ENCODE measurements at regions not wholly inside any gene's neighbourhood (a gene's known extent, or its start where the extent isn't known, plus 50 kb on each side); places are given as distances from the start of the nearest gene placed in this dataset.
A peak's percentile ranks its signal among the peaks of the same experiment; 100 is the strongest.
"Not testable (repeated sequence)": the region's sequence is repeated elsewhere in the genome, so short reads cannot be mapped to it uniquely, and the experiment has no call there.

DNA sequence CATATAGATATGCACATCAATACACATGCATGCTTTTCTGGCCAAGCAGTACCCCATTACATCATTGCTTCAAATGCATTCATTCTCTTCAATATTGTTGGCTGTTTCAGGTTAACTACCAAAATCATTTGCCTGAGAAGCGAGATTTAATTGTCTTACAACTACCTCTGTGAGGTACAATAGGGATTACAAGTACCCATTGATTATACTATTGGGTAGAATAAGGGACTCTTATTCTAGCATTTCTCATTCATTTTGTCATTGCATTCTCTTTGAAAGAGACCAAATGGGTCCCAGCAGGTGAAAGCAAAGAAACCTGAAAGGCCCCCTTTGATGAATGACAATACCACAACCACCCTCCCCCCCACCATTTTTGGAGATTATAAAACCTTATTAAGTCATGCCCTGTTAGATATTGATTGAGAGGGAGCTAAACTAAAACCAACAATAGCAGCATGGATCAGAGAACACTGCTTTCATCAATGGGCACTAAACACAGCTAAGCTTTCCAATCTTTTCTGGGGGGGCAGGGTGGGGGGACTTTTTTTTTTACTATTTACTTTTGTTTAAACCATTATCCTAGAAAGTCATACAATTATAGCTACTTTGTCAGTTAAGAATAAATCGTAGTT lies 375.0 kb upstream of the CCNH start:
- no peak for DNase-seq (ENCODE audit: extremely low read depth in 1 of 2, low read depth in 1 of 2)

DNA sequence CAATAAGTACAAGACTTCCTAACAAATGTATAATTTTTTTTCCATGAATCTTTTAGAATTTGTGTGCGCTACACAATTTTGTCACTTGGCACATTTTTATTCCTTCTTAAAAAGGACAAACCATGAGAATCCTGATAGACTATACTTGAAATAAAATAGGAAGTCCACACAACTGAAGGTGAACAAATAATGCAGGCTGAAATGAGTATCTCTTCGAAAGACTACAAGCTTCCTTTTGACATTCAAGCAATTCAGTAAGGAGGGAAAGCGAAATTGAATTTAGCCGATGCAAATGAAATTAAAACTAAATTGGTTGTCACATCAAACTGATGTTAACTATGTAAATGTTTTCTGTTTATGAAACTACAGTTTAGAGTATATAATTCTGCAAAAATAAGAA lies 374.4 kb upstream of the CCNH start:
- no peak for DNase-seq (ENCODE audit: extremely low read depth in 1 of 2, low read depth in 1 of 2)

DNA sequence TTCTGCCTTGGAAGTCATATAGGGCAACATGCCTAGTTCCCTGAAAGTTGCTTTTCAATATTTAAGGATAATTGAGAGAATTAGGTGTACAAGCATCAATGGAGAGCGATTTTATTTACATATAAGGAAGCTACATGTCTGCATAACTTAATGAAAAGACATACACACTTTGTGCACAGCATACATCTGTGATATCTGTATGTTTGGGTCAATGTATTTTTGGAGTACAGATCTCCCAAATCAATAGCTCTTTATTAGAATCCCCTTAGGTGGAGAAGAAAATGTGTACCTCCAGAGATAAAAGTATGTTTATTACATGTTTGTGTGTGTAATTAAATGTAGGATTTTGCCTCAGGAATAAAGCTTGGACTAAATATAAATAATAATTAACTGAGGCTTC lies 373.7 kb upstream of the CCNH start:
- no peak for DNase-seq (ENCODE audit: extremely low read depth in 1 of 2, low read depth in 1 of 2)

DNA sequence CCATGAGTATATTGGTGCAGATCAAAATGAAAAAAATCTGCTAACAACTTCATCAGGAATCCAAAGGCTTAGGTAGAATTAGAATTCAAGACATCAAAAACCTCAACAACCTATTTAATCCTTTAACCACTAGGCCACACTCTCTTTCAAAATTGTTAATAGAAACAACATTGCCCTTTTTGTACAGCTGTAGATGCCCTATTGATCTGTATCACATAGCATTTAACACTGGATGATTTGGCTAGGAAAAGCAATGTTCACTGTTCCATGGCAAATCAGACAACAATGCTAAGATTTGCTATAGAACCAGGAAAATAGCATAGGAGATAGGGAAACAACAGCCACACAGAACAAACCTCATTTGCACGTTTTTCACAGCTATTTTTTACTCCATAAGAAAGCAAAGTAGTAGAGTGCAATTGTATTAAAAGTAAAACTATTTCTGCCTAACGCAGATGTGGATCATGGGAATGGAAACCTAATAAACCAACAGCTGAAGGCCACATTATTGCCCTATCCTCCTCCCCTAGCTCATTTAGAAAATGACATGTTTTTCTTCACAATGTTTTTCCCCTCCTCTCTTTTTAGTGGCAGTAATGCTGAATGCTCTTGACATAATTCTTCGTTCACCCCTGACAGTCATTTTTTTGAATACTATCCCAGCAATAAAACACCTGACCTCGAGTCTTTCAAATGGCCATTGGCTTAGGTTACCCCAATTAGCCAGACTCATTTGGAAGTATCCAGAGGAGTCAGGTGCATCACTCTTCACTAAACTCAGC lies 373.0 kb upstream of the CCNH start:
- no peak for DNase-seq (ENCODE audit: extremely low read depth in 1 of 2, low read depth in 1 of 2)

DNA sequence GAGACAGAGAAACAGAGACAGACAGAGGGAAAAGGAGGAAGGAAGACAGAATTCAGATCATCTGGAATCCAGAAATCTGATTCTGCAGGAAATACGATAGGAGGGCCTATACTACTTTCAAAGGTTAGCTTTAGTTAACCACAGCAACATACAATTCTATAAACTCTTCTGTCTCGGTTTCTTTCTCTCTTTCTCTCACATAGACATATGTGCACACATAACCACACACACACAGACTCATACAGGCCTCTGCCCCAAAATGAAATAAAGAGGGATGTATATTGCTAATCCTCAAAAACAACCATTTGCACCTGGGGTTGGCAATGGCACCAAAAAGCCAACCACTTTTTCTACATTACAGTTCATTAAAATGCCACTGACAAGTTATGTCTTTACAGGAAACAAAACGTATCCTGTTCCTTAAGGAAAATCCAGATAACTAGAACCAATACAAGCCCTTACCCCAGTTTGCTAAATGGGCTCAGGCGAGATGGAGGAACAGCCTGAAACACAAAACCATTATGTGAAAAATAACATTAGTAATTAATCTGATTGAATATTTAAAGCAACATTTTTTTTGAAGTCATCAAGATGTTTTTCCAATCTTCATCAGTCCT lies 372.3 kb upstream of the CCNH start:
- no peak for DNase-seq (ENCODE audit: extremely low read depth in 1 of 2, low read depth in 1 of 2)

DNA sequence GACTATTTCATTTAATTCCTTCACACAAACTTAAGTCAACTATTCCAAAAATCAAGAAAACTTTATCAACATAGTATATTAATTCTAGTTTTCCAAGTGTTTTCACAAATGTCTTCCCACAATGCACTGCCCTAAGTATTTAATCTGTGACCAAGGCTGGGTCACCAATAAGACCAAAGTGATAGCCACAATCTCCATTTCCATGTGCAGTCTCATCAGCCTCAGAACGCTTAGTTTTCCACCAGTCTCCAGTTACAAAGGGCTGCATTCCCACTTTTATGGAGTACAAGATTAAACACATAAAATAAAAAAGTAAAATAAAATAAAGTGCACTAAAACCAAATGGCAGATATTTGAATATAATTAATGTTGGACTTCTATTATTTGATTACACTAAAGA lies 371.6 kb upstream of the CCNH start:
- no peak for DNase-seq (ENCODE audit: extremely low read depth in 1 of 2, low read depth in 1 of 2)

DNA sequence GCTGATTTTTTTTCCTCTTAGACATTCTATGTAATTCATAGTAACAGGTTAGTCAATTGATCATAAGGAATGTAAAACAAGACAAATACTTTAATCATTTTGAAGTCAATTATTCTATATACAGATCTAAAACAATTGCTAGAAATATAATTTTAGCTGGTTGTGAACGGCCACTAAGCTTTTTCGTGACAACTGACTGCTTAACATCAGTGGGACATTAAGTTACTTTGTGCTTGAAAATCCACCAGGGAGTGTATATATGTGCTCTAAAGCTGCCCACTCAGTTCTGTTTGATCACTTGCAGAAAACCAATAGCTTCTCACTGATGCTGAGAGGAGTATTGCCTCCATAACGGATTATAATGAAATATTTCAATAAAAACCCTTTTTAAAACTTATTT lies 370.2 kb upstream of the CCNH start:
- no peak for DNase-seq (ENCODE audit: extremely low read depth in 1 of 2, low read depth in 1 of 2)

DNA sequence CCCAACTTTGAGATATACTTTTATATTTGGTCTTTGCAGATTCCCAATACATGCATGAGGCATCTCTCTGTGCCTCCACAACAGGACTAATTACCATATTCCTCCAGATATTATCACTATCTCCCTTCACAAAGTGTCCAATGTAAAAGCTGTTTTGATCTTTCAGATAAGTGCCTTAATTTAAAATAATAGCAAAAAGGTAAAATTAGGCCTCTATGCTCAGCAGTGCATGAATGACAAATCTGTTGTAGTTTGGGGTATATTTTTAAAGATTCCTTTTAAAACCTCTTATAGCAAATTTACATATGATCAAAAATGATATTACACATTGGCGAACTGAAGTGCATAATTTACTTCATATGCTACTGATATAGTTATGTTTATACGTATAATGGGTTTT lies 369.2 kb upstream of the CCNH start:
- DNase-seq (ENCODE audit: extremely low read depth in 1 of 2, low read depth in 1 of 2) = no peak

DNA sequence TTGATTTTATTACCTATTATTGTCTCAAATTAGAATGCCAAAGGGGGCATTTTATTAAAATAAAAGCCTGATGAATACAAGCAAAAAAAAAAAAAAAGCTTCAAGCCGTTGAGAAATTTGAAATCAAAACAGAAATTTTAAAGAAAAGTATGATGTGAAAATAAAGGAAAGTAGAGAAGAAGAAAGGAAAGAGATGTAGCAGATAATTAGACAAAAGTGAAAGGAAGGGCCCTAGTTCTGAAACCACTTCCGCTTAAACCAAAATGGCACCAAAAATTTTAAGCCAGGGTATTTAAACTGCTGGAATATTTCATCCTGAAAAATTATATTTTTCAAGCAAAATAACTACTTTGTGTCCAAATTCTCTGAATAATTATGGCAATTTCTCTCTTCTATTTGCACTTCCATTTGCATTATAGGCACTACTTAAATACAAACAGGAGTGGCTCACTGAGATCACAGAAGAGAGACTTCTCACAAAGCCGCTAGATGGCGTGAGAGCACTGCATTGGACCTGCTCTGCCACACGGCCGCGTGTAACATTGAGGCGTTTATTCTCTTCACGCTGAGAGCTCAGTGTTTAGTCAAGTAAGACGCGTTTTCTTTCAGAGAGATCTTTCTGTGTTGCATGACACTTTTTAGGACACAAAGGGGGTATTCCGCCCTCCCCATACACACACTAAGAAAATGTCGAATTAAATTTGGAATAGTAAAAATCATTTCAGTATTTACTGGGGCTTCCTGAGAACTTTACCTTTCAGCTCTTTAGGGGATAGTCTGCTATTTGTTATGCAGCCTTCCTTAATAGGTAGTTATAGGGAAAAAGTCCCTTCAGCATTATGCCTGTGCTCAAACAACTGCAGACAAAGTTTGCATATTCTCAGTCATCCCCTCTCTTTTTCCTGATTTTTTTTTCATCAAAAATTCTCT lies 368.4 kb upstream of the CCNH start:
- DNase-seq (ENCODE audit: extremely low read depth in 1 of 2, low read depth in 1 of 2) = peak; percentile 49 to 64

DNA sequence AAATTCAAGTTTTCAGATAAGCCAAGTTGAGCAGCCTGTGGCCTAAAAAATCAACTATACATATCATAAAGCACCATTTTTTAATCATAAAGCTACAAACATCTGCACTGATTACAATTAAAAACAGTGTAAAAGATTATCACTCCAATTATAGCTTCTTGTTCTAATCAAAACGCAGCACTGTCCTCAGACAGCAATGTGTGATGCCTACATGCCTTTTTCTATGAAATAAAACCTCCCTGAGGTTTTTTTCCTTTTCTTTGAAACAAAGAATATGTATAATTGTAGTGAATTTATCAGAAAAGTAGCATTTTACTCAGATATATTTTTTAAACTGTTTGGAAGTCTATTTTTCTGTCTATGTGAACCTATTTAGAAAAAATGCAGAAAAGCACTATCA lies 366.1 kb upstream of the CCNH start:
- no peak for DNase-seq (ENCODE audit: extremely low read depth in 1 of 2, low read depth in 1 of 2)

DNA sequence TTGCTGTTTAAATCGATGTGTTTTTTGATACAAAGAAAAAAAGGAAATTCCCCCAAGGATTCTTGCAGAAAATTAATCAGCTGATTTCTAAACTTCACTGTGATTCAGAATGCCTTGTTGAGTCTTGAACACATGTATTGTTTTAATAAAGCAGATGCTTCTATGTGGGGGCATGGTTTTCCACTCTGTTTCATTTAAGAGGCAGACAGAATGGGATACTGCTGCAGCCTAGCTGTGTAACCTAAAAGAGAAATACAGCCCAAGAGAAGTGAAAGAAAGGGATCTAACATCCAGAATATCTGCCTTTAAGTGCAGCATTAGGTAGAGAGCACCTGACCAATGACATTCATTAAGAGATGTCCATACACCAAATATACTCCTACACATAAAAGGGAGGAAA lies 365.1 kb upstream of the CCNH start:
- no peak for DNase-seq (ENCODE audit: extremely low read depth in 1 of 2, low read depth in 1 of 2)

DNA sequence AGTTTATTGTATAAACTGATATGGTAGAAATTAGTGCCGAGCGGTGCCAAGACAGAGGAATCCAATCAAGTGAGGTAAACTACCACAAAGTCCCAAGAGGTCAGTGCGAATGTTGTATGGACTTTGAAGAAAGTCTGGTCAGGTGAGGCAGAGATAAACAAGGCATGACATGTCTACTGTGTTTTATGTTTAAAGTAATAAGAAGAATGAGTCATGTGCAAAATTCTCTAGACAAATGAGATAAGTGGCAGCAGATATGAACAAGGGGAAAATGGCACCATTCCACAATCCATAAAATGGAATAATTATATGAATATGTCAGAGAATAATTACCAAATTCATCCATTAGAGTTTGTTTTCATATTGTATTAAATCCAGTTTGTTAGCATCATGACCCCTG lies 364.1 kb upstream of the CCNH start:
- DNase-seq (ENCODE audit: extremely low read depth in 1 of 2, low read depth in 1 of 2) = no peak

DNA sequence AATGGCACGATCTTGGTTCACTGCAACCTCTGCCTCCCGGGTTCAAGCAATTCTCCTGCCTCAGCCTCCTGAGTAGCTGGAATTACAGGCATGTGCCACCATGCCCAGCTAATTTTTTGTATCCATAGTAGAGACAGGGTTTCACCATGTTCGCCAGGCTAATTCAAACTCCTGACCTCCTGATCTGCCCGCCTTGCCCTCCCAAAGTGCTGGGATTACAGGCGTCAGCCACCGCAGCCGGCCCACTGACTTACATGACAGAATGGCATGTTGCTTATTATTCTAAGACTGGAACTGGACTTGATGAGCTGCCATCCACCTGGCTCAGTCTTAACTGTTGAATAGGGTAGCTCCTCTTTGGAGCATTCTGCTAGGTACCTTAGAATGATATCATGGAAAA lies 363.6 kb upstream of the CCNH start:
- DNase-seq (ENCODE audit: extremely low read depth in 1 of 2, low read depth in 1 of 2) = not testable (repeated sequence)

DNA sequence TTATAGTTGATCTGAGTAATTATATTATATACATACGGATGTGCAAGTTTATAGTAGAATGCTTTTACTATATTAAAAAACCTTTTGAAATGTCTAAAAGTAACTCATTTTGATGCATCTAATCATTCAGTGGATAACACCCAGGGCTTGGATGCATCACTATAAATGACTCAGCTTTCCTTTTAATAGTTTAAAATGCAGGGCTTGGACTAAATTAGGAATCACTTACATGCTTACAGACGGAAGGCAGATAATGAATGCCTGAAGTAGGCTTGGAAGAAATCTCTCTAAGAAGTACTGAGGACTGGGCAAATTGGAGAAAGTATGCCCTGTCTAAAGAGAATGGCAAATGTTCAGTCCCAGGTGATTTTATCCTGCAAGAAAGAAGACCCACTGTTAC lies 362.5 kb upstream of the CCNH start:
- DNase-seq (ENCODE audit: extremely low read depth in 1 of 2, low read depth in 1 of 2) = no peak

DNA sequence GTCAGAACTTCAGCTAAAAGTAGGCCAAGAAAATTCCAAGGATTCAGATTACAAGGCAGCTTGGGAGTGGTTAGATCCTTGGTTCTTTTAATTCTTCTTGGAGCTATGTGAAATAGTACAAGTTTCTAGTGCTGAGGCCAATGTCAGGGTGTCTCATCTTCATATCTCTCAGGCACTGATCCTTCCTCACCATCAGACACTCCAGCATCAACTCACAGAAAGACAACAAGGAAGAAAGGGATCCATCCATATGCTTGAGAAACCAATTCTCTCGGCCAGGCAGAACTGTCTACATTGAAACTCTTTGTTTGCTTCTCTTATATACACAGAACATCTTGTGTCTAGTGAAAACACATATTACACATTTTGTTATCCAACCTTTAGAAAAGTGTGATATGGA lies 362.1 kb upstream of the CCNH start:
- DNase-seq (ENCODE audit: extremely low read depth in 1 of 2, low read depth in 1 of 2) = no peak

DNA sequence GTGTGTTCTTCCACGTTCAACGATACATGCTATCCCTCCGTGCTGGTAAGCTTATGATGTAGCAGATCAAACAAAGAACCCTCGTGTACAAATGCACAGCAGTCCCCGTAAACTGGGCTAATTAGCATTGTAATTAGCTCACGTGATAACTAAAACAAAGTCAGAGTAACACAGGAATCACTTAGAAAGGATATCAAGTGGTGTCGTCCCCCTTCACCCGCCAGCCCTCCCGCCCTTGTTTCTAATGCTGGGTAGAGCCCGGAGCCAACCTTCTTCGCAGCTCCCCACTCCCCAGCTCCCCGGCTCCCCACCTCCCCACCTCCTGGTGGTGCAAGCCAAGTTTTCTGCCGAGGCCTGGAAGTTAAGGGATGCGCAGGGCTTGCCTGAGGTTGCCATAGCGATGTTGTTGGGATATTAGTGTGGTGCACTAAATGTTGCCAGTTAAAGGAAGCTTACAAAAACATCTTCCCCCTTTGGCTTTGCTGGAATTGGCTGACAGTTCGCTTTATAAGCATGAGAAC lies 357.9 kb upstream of the CCNH start:
- DNase-seq (ENCODE audit: extremely low read depth in 1 of 2, low read depth in 1 of 2) = no peak

DNA sequence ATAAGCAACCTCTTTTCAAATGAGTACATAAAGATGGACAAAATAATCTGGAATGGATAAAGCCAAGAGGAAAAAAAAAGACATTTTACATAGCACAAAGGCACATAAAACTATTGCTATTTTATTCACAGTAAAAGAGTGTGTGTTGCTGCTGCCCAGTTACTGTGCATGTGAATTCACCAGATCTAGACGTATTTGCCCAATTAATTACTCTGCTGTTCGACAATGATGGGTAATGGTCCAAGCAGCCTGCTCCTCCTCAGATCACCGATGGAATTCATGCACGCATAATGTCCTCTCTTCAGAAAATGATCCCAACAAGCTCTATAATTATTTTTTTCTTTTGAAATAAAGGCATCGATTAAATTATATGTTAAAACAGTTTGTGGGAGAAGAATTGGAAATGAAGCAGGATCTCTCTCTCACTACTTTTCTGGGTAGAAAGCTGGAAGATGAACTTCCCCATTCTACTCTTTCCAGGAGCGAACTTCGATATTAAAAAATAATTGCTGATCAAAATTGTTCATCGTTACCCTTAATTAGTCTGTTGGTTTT lies 357.4 kb upstream of the CCNH start:
- DNase-seq (ENCODE audit: extremely low read depth in 1 of 2, low read depth in 1 of 2) = no peak

DNA sequence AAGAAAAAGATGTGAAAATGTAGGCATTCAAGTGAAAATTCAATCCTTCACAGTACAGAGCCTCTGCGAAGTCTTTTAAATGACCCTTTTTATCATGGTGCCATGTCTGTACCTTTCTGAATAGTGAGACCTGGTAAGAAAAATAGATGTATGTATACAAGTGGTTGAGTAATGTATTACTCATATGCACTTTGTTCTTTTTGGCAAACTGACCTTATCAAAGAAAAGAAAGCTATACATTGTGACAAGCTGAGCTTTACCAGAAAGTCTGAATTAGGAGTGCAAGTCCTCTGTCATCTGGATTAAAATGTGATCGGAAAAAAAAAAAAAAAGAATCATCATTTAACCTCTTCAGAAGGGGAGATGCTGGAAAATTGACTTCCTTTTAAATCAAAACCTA lies 356.4 kb upstream of the CCNH start:
- no peak for DNase-seq (ENCODE audit: extremely low read depth in 1 of 2, low read depth in 1 of 2)

DNA sequence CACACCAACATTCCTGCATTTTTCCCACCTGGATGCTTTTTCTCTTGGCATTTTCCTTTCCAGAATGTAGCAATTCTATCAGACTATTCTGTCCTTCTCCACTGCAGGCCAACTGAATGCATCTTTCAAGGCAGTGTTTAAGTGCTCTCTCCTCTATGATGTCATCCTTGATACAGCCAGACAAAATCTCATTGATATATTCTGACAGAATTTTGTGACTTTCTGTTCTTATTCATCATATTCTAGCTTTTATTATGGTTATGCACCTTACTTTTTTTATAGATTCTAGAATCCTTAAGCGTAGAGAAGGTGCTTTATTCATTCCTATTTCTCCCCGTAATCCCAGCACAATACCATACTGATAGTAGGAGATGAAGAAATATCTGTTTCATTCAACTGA lies 355.5 kb upstream of the CCNH start:
- no peak for DNase-seq (ENCODE audit: extremely low read depth in 1 of 2, low read depth in 1 of 2)

DNA sequence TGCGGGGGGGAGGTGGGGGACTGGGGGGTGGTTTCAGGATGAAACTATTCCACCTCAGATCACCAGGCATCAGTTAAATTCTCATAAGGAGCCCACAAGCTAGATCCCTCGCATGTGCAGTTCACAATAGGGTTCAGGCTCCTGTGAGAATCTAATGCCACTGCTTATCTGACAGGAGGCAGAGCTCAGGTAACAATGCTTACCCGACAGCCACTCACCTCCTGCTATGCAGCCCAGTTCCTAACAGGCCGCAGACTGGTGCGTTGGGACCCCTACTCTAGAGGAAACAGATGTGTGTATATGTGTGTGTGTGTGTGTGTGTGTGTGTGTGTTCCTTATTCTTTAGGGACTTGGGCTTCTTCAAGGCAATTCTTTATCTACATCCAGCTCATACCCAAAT lies 352.3 kb upstream of the CCNH start:
- DNase-seq (ENCODE audit: extremely low read depth in 1 of 2, low read depth in 1 of 2) = no peak

DNA sequence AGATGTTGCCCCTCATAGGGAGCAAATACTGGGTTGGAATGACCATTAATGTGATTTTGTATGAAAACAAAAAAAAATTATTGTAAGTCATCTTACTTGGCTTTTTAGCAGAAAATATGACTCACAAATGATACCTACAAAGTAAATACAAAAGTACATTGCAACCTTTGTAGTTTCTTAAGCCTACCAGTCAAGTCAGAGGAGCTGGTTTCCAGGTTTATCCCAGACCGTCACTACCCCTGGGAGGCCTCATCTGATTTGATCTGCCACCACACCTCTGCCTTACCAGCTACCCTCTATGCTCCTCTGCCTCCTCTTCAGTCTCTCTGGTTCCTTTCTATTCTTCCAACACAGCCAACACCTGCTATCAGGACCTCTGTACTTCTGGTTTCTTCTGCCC lies 349.9 kb upstream of the CCNH start:
- DNase-seq (ENCODE audit: extremely low read depth in 1 of 2, low read depth in 1 of 2) = no peak
